Kidney (tissue), 13 donors: ENCODE measurements at regions not wholly inside any gene's neighbourhood (a gene's known extent, or its start where the extent isn't known, plus 50 kb on each side); places are given as distances from the start of the nearest gene placed in this dataset.

Source experiments
- DNase-seq, 5 donors: peaks; one replicate each; pipeline ENCODE4 v3.0.0-alpha.2; 2013 to 2020
- FAIRE-seq: peaks from 2 replicates; lab custom pipeline; 2012; peaks lifted over from hg19 to GRCh38; lab: Jason Lieb, UNC
- H3K27ac ChIP-seq, 2 donors: one replicate each; pipeline ENCODE4 v1.7.0; 2013; ENCODE audit warnings: low read depth in 2 of 2, low read length in 2 of 2, inconsistent platforms in 1 of 2
- H3K27me3 ChIP-seq: one replicate; pipeline ENCODE4 v1.7.1; 2013; ENCODE audit warnings: low read length, inconsistent platforms; ENCODE audit not compliant: control insufficient read depth, insufficient read depth
- H3K36me3 ChIP-seq, 3 donors: one replicate each; pipeline versions ENCODE4 v1.7.0 to v1.7.1; 2013; ENCODE audit warnings: low read length in 3 of 3, control low read depth in 1 of 3, inconsistent platforms in 1 of 3; ENCODE audit not compliant: insufficient read depth in 3 of 3, control insufficient read depth in 2 of 3
- H3K4me1 ChIP-seq, 3 donors: one replicate each; pipeline versions ENCODE4 v1.7.0 to v1.7.1; 2013; ENCODE audit warnings: low read length in 3 of 3, inconsistent platforms in 1 of 3, low read depth in 1 of 3; ENCODE audit not compliant: control insufficient read depth in 2 of 3, insufficient read depth in 2 of 3
- H3K4me3 ChIP-seq, 3 donors: one replicate each; pipeline versions ENCODE4 v1.7.0 to v1.8.1; 2013; ENCODE audit warnings: low read length in 3 of 3, control low read depth in 1 of 3, inconsistent platforms in 1 of 3
- H3K9ac ChIP-seq, 3 donors: one replicate each; pipeline versions ENCODE4 v1.7.0 to v1.7.1; 2013; ENCODE audit warnings: low read length in 3 of 3, control low read depth in 1 of 3, inconsistent platforms in 1 of 3
- H3K9me3 ChIP-seq, 3 donors: one replicate each; pipeline versions ENCODE4 v1.7.0 to v1.7.1; 2013; ENCODE audit warnings: low read length in 3 of 3, control low read depth in 1 of 3, inconsistent platforms in 1 of 3; ENCODE audit not compliant: control insufficient read depth in 2 of 3, insufficient read depth in 1 of 3
- intact Hi-C: fragments of 100-400 bp; cut with DNase I; formaldehyde crosslinking; loops from one replicate; pipeline ENCODE4 v1.11.1; 2022
- TF ChIP-seq, protein P1 (sequence below): IDR thresholded peaks from 3 replicates; pipeline ENCODE4 v1.5.1; 2012; ENCODE audit warnings: mild to moderate bottlenecking, moderate library complexity, borderline replicate concordance; ENCODE audit not compliant: insufficient read depth; ENCODE audit errors: extremely low read depth
- donor health status: control.
- donor health status: control.
- donor health status: control.
- donor health status: control.
- donor health status: control.
- donor health status: DM: yes; HTN: yes; CAD: no.
- donor health status: Normal renal cell carcinoma (clear cell type).

DNA sequence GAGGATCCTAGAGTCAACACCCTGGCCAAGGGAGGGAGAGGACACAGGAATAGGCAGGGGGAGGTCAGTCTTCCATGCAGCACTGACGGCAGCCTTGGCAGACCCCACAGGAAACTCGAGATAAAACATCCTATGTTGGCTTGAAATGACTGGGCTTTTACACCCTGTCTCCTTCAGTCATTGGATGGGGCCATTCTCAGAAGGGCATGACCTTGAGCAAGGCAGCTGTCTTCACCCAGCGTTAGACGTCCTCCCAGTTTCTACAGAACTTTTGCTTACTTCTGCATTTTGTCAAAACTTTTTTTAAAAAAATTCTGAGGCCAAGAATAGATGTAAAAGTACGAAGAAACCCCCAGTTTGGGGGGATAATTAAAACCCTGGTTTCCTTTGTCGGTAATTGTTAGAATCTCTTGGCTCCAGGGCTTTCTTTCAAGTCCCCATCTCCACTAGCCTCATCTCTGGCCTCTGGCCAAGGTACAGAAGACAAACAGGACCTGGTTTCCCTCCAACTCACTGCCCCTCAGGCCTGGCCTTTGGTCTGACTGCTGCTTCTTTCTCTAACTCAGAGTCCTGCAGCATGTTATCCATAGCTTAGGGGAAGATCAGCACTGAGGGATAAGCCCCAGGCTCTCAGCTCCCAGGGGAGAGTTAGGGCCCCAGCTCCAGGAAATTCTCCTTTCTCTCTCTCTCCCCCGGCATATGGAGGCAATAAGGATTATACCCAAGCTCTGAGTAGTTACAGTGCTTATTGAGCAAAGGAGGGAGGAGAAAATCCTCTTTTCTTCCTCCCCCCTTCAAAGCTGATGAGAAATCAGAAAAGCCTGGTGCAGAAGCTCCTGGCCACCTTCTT, 51.6 kb upstream of the KCND3 start:
- peak in 1 of 5 donors; percentile 23 for DNase-seq
- TF ChIP-seq, protein P1, sequence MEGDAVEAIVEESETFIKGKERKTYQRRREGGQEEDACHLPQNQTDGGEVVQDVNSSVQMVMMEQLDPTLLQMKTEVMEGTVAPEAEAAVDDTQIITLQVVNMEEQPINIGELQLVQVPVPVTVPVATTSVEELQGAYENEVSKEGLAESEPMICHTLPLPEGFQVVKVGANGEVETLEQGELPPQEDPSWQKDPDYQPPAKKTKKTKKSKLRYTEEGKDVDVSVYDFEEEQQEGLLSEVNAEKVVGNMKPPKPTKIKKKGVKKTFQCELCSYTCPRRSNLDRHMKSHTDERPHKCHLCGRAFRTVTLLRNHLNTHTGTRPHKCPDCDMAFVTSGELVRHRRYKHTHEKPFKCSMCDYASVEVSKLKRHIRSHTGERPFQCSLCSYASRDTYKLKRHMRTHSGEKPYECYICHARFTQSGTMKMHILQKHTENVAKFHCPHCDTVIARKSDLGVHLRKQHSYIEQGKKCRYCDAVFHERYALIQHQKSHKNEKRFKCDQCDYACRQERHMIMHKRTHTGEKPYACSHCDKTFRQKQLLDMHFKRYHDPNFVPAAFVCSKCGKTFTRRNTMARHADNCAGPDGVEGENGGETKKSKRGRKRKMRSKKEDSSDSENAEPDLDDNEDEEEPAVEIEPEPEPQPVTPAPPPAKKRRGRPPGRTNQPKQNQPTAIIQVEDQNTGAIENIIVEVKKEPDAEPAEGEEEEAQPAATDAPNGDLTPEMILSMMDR = no peak
- intact Hi-C loops = no loop called here

DNA sequence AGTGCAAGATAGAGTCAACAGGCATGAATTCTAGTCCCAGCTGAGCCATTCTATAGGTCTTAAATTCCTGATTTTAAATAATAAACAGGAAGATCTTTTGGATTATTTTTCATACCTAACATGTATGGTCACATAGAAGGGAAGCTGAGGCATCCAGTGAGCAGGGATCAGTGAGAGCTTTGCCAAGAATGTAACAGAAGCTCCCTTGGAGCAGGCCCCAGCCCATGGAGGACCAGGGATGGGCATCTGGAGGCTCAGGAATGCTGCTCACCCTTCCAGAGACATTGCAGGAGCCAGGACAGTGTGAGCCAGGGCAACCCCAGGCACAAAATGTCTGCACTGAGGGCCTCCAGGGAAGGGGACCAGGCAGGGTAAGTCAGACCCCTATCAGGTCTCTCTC, 54.4 kb upstream of the KCND3 start:
- TF ChIP-seq, protein P1 = no peak
- intact Hi-C loops = no loop called here
- H3K27ac ChIP-seq = no peak overlapping the region
- H3K9me3 ChIP-seq = no peaks in the 10 kb centered on the region
- H3K36me3 ChIP-seq = no peaks in the 10 kb centered on the region
- H3K27me3 ChIP-seq = no peaks in the 10 kb centered on the region
- no peak overlapping the region for H3K4me3 ChIP-seq
- H3K4me1 ChIP-seq = no peaks in the 10 kb centered on the region
- DNase-seq (no peak), FAIRE-seq (no peak)
- H3K9ac ChIP-seq = no peak overlapping the region

More for the DNA sequence above, 51.6 kb upstream of the KCND3 start:
- Histone ChIP-seq H3K4me3 (no peak overlapping the region), H3K9me3 (no peaks in the 10 kb centered on the region), H3K36me3 (no peaks in the 10 kb centered on the region), H3K4me1 (no peaks in the 10 kb centered on the region), H3K9ac (no peak overlapping the region), H3K27me3 (no peaks in the 10 kb centered on the region), H3K27ac (no peak overlapping the region)
- FAIRE-seq = no peak

DNA sequence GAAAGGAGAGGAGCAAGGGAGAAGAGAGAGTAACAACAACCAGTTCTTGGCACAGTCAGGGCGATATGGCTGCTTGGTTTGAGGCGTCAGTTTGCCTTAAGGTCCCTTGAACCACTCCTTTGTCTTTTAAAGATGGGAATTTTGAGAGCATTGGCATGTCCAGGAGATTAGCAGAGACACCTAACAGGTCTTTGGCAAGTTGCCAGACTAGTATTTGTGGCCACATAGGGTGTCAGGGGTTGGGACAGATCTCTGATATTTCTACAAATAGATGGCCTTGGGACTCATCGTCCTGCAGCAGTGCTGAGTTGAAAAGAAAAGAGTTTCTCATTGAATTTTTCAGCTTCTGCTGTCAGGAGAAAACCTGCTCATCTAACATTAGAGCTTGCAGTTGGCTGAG, 55.3 kb upstream of the KCND3 start:
- H3K4me3 ChIP-seq = no peak overlapping the region
- DNase-seq (no peak), FAIRE-seq (no peak)
- H3K9ac ChIP-seq = no peak overlapping the region
- H3K4me1 ChIP-seq = no peaks in the 10 kb centered on the region
- TF ChIP-seq, protein P1 = no peak
- no peak overlapping the region for H3K27ac ChIP-seq
- H3K36me3 ChIP-seq = no peaks in the 10 kb centered on the region
- intact Hi-C loops = no loop called here
- no peaks in the 10 kb centered on the region for H3K9me3 ChIP-seq
- H3K27me3 ChIP-seq = no peaks in the 10 kb centered on the region
